MG63 (cell line): ENCODE measurements at regions not wholly inside any gene's neighbourhood (a gene's known extent, or its start where the extent isn't known, plus 50 kb on each side); places are given as distances from the start of the nearest gene placed in this dataset.

Source experiments
- DNase-seq: peaks from one replicate; pipeline ENCODE4 v3.0.0-alpha.2; 2020
- H3K27me3 ChIP-seq: fragments of 250-450 bp; sonication (Bioruptor Pico); 2 replicates; pipeline ENCODE4 v1.5.1; 2020; ENCODE audit warnings: mild to moderate bottlenecking, moderate library complexity
- H3K36me3 ChIP-seq: fragments of 250-450 bp; sonication (Bioruptor Pico); 2 replicates; pipeline ENCODE4 v1.5.1; 2020; ENCODE audit warnings: mild to moderate bottlenecking, moderate library complexity
- H3K4me3 ChIP-seq: fragments of 250-450 bp; sonication (Bioruptor Pico); 2 replicates; pipeline ENCODE4 v1.5.1; 2020; ENCODE audit warnings: mild to moderate bottlenecking, moderate library complexity
- H3K9me3 ChIP-seq: fragments of 250-450 bp; sonication (Bioruptor Pico); 2 replicates; pipeline ENCODE4 v1.5.1; 2020; ENCODE audit warnings: mild to moderate bottlenecking, moderate library complexity

GRCh38 chr11:93072229-93072914, 102.9 kb downstream of the MTNR1B start:
- H3K27me3 ChIP-seq, result no peaks in the 10 kb centered on the region
- no peak overlapping the region for H3K4me3 ChIP-seq
- no peaks in the 10 kb centered on the region for H3K36me3 ChIP-seq
- no peaks in the 10 kb centered on the region for H3K9me3 ChIP-seq
- DNase-seq, result no peak

GRCh38 chr11:93073026-93073425, 103.6 kb downstream of the MTNR1B start:
- Histone ChIP-seq H3K4me3 (no peak overlapping the region), H3K36me3 (no peaks in the 10 kb centered on the region), H3K27me3 (no peaks in the 10 kb centered on the region), H3K9me3 (no peaks in the 10 kb centered on the region)
- DNase-seq, result no peak

- no peaks in the 10 kb centered on the region for H3K36me3 ChIP-seq
- H3K9me3 ChIP-seq, result no peaks in the 10 kb centered on the region
- no peaks in the 10 kb centered on the region for H3K27me3 ChIP-seq
- no peak overlapping the region for H3K4me3 ChIP-seq
- DNase-seq, result no peak
These were observed 104.2 kb downstream of the MTNR1B start for GRCh38 chr11:93073508-93074280.

GRCh38 chr11:93074352-93074751, 104.9 kb downstream of the MTNR1B start:
- H3K4me3 ChIP-seq, result no peak overlapping the region
- no peak for DNase-seq
- H3K9me3 ChIP-seq, result no peaks in the 10 kb centered on the region
- no peaks in the 10 kb centered on the region for H3K27me3 ChIP-seq
- no peaks in the 10 kb centered on the region for H3K36me3 ChIP-seq

- Histone ChIP-seq H3K27me3 (no peaks in the 10 kb centered on the region), H3K4me3 (no peak overlapping the region), H3K36me3 (no peaks in the 10 kb centered on the region), H3K9me3 (no peaks in the 10 kb centered on the region)
- DNase-seq, result no peak
These were observed 106.3 kb downstream of the MTNR1B start for GRCh38 chr11:93075782-93076181.

- H3K4me3 ChIP-seq, result no peak overlapping the region
- no peaks in the 10 kb centered on the region for H3K36me3 ChIP-seq
- H3K27me3 ChIP-seq, result no peaks in the 10 kb centered on the region
- no peaks in the 10 kb centered on the region for H3K9me3 ChIP-seq
- no peak for DNase-seq
These were observed 110.8 kb downstream of the MTNR1B start for GRCh38 chr11:93080146-93080759.

- DNase-seq, result no peak
- H3K27me3 ChIP-seq, result no peaks in the 10 kb centered on the region
These were observed 112.2 kb downstream of the MTNR1B start for GRCh38 chr11:93081694-93082093.

GRCh38 chr11:93082900-93083299, 113.4 kb downstream of the MTNR1B start:
- DNase-seq, result no peak
- H3K9me3 ChIP-seq, result no peaks in the 10 kb centered on the region
- H3K4me3 ChIP-seq, result no peak overlapping the region
- no peaks in the 10 kb centered on the region for H3K36me3 ChIP-seq
- no peaks in the 10 kb centered on the region for H3K27me3 ChIP-seq

More at GRCh38 chr11:93081694-93082093, 112.2 kb downstream of the MTNR1B start:
- Histone ChIP-seq H3K9me3 (no peaks in the 10 kb centered on the region), H3K36me3 (no peaks in the 10 kb centered on the region), H3K4me3 (no peak overlapping the region)

GRCh38 chr11:93084727-93085505, 112.9 kb downstream of the SLC36A4 start:
- Histone ChIP-seq H3K9me3 (no peaks in the 10 kb centered on the region), H3K36me3 (no peaks in the 10 kb centered on the region), H3K4me3 (no peak overlapping the region), H3K27me3 (no peaks in the 10 kb centered on the region)
- DNase-seq, result peak; percentile 5

GRCh38 chr11:93089474-93090102, 108.2 kb downstream of the SLC36A4 start:
- Histone ChIP-seq H3K36me3 (no peaks in the 10 kb centered on the region), H3K9me3 (no peaks in the 10 kb centered on the region), H3K4me3 (no peak overlapping the region), H3K27me3 (no peaks in the 10 kb centered on the region)
- DNase-seq, result peak; percentile 19
